GM19463 (cell line): ENCODE measurements at regions not wholly inside any gene's neighbourhood (a gene's known extent, or its start where the extent isn't known, plus 50 kb on each side); places are given as distances from the start of the nearest gene placed in this dataset.

Source experiments
- ATAC-seq: cut with Tn5 transposase; IDR thresholded peaks from one replicate; pipeline ENCODE4 v1.9.1; 2021; ENCODE audit warnings: mild to moderate bottlenecking, moderate library complexity; ENCODE audit not compliant: unreplicated experiment

DNA sequence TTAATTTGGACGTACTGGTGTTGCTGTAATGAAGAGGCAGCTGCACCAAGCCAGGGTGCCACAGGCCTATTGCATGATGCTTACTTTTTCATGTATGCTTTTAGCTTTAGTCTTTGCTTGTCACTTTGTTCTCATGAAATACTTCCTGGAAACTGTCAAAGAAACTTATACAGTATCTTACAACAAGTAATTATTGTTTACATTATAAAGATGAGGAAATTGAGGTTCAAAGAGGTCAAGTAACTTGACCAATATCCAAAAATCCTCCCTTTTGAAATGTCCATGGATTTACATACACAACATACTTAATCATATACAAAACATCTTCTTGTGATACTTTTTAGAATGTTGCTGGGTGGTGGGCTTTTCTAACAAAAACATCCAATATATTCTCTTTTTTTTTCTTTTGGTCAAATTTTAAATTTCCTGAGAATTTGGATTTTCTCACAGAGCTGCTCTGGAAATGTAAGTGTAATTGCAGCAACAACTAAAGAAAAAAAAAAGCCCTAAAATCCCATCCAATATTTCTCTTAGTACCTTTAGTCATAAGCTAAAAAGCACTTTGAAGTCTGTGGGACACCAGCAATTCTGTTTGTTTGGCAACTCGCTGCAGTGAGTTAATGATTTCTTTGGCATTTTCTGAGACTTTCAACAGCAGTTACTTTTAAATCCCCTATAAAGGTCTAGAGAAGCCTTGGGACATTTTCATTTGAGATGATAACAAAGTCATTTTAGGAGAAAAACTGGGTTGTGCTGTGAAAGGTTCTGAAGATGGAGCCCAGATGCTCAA, 500.6 kb upstream of the IGFBP3 start:
- no peak for ATAC-seq

DNA sequence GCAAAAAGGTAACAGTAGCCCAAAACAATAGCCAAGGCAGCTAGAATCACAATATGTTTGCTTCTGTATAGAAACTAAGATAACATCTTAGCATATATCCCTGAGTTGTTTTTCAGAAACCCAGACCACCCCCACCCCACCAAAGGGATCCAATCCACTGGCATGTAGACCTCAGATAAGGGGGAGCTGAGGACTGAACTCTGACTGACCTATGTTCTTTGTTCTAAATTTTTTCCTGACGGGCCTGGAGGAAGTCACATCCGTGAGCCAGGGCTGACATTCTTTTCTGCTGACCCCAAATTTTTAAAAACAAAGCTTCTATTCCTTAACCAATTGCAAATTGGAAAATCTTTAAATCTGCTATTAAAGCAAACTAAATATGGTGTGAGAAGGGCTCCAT, 493.9 kb upstream of the IGFBP3 start:
- no peak for ATAC-seq

DNA sequence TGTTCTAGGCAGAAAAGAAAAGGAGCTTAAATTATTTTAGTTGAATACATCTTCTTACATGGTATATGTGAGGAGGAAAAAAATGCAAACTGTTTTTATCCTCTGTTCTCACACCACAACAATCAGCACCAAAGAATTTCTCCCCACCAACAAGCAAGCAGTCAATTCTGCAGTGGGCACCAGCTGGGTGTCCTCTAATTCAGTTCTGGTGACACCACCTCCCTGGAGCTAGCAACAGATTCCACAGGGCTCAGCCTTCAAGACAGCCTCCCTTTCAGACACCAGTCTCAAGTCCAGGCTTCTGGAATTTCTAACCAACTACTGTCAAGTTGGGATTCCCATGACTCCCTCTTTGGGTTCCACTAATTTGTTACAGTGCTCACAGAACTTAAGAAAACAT, 490.2 kb upstream of the IGFBP3 start:
- no peak for ATAC-seq

DNA sequence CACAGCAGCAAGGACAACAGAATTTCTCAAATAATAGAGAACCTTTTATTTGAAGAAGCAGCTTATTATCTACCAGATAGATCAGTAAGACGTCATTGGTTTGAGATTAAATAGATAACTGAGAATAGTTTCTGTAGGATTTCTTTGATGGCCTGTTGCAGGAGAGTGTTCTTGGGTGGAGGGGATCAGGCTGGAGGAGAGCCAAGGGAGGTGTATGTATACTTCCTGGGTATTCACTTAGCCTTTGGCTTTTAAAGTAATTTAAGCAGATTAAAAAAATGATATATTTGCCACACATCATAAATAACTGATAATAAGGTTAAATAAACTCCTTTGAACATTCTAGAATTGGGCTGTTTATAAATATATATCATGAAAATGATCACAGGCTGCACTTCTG, 486.1 kb upstream of the IGFBP3 start:
- no peak for ATAC-seq

DNA sequence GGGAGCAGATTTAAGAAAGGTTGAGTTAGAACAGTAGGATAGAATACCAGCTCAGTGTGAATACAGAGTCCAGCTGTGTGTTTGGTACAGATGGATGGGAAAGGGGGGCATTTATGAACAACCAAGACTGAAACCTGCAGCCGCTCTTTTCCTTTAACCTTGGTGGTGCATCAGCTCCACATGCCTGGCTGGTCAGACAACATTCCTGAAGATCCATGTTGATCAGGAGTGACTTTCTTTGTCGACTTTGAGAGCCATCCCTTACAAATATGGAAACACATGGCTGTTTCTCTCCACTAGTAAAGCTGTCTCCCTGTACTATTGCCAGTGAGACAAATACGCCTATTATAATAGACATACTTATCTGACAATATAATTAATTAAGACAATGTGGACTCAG, 476.5 kb upstream of the IGFBP3 start:
- ATAC-seq: no peak

DNA sequence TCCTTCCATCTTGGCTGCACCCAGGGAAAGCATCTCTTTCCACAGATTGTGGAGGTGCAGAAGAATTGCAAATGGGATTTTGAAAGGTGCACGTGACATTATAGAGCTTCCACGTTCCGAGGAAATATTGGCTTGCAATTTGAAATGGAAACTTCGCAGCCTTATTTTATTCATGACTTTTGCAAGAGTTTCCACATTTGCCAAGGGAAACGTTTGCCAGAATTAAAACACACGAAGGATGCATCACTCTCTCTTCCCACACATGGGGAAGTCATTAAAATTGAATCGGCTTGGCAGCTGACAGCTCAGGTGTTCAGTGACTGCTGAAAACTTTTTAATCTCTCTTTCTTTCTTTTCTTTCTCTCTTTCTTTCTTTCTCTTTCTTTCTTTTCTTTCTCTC, 475.4 kb upstream of the IGFBP3 start:
- no peak for ATAC-seq

DNA sequence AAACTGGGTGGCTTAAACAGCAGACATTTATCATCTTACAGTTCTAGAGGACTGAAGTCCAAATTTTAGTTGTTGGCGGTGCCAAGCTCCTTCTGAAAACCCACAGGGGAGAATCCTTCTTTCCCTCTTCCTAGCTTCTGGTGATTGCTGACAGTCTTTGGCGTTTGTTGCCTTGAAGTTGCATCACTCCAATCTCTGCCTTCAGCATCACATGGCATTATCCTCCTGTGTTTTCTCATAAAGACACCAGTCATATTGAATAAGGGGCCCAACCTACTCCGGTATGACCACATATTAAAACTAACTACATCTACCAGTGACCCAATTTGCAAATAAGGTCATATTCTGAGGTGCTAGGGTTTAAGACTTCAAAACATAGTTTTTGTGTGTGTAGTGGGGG, 472.1 kb upstream of the IGFBP3 start:
- ATAC-seq: no peak

DNA sequence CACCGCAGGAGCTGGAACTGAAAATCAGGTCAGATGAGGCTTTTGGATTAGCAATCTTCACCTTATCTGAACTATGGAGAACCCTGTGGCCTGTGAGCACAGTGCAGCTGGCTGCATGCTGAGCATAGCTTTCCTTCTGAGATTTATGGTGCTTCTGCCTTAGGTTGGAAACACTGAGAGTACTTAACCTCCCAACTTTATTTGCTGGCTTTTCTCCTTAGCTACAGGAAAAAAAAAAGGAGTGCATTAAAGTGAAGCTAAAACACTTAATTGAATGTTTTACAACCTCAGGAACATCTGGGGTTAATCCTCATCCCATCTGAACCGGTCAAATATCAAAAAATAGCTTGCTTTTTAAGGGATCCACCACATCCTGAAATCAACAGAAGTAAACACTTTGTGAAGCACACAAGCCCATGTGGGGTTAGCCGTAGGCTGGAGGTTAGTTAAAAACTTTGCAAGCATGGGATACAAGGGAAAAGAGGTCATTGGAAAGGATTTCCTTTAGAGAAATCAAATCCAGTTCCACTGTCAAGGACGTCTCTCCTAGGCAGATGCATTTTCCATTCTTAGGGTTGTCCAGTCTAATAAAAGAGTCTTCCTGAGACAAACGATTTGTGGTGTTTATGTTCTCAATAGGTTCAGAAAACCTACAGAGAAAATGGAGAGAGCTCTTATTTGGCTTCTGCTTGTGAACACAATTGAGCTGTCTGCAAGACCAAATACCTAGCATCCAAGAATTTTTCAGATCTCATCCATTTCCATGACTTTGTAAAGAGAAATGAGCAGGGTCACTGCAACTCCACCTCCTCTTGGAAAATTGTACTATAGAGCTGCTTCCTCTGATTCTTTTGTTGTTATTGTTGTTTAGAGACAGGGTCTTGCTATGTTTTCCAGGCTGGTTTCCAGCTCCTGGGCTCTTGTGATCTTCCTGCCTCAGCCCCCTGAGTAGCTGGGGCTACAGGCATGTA, 470.4 kb upstream of the IGFBP3 start:
- no peak for ATAC-seq

DNA sequence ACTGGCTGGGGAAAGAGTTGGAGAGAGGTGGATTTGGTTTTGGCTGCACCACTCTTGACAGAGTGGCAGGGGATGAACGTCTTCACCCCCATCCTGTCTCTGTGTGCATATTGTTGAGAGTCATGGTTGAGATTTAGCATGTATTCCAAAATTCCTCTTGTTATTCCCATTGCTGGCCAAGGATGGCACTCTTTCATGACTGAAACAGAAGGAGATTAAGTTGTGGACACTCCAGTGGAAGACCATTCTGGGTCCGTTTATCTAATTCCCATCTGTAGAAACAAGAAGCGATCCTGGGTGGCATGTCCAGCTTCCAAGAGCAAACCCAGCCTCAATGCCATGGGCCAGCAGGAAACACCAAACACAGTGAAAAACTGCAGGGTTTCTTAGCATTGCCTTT, 469.0 kb upstream of the IGFBP3 start:
- ATAC-seq: no peak

DNA sequence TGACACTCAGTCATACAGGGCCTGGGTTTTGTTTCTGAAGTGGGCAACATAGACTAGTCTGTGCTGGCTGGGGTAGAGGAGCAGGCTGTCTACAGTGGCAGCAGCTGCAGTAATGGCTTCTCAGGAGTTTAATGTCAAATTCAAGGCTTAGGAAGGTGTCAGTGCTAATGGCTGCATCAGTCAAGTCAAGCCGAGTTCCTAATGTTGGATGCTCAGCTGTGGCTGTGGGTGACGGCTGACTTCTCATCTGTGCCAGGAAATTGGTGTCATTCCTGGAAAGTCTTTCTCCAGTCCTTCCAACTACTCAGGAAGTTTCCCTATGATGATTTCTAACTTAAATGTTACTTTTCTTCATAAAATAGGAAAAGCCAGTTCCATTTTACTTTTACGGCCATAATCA, 468.1 kb upstream of the IGFBP3 start:
- no peak for ATAC-seq

DNA sequence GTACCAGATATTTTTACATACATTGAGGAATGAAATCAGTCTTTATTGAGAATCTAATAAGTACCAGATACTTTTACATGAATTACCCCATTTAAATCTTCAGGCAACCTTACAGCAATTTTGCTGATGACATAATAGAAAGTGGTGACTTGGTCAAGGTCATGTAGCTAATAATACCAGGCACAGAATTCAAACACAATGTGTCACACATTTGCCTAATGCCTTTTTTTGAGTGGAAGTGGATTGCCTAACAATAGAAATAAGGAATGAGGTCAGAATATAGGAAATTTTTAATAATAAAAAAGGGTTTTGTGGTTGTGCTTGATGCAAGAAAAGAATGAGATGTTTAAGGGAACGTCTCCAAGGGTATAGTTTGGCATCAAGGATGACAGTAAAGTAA, 466.6 kb upstream of the IGFBP3 start:
- no peak for ATAC-seq

DNA sequence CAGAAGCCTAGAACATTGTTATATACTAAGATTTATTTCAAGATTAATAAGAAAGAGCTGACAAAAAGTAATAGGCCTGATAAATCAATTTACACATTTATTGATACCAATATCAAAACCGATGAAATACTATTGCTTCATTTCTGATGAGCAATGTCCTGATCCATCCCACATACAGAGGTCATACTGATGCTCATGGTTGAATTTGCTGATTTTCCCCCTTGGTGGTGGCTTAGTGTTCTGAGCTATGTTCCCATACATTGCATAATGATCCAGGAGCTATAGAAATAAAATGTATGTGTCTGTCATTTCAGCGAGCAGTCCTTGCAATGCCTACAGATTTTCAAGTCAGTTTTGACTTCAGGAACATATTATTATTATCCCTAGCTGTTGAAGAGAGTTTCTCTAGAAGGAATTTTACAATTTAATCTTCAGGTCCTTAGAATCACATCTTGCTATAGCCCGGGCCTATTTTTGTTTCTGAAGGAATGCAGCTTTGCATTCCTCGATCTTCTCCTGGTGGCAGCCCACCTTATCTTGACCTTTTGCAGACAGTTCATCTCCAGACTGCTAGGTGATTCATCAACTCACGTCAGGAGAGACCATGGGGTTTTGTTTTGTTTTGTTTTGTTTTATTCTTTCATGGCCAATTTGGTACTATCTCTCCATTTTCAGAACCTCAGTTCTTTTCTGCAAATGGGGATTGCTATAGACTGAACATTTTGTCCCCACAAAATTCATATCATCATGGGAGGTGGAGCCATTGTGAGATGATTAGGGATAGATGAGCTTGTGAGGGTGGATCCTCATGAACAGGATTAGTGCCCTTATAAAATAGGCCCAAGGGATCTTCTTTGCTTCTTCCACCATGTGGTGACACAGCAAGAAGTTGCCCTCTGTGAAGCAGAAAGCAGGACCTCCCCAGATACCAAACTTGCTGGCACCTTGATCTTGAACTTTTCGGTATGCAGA, 465.6 kb upstream of the IGFBP3 start:
- ATAC-seq: no peak

DNA sequence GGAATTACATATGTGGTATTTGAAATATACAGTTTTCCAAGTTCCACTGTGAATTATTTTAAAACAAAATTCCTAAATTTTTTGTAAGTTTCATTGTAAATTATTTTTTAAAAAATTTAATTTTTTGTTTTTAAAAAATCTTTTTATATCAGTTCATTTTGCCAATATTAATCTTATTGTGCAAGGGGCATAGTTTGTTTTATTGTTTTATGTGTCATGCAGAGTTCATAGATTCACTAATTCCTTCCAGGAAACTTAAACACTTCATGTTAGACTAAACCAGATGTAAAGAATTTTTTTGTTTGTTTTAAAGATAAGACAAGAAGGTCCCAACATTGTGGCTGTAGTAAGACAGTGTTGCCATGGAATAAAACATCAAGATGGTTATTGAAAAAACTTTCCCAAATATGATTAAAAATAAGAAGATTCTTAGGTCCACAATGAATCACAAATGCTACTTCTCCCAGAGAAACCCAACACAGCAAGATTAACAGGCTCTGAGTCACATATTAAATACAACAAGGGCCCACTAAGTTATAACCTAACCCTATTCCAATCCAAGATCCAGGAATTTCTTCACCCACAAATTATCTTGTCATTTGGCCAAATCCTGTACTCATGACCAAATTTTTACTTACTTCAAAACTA, 464.7 kb upstream of the IGFBP3 start:
- no peak for ATAC-seq

DNA sequence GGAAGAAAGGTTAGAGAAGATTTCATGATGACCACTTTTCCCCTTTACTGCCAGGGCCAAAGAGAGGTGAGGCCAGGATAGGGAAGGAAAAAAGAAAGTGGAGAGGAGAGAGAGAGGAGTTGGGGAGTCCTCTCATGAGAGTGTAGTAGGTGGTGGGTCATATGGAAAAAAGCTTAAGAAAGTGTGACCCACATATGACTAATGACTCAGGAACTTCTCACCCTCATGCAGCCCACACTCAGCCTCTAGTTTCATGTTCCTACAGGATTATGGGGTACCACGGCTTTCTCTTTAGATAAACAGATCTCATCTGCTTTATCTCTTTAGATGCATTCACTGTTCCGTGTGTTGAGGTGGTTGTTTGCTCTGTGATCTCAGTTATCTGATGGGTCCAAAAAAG, 462.5 kb upstream of the IGFBP3 start:
- no peak for ATAC-seq

DNA sequence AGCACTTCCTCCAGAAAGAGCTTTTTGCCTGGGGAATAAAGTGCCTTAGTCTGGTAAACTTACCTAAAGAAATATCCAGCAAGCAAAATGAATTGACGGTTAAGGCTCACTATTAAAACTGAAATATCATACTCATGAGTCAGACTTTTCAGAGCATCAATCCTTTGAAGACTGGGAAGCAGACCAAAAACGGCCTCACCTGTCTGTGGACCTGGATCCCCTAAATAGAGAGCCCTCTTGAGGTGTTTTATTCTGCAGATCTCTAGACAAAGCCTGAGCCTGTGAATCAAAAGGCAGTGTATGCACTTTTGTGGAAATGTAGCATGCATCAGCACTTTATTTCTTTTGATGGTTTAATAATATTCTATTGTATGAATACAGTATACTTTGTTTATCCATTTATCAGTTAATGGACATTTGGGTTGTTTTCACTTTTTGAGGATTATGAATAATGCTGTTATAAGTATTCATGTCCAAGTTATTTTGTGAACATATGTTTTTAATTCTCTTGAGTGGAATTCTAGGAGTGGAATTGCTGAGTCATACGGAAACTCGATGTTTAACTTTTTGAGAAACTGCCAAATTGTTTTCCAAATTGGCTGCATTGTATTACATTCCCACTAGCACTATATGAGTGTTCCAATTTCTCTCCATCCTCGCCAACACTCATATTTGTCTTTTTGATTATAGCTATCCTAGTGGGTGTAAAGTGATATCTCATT, 449.0 kb upstream of the IGFBP3 start:
- no peak for ATAC-seq

DNA sequence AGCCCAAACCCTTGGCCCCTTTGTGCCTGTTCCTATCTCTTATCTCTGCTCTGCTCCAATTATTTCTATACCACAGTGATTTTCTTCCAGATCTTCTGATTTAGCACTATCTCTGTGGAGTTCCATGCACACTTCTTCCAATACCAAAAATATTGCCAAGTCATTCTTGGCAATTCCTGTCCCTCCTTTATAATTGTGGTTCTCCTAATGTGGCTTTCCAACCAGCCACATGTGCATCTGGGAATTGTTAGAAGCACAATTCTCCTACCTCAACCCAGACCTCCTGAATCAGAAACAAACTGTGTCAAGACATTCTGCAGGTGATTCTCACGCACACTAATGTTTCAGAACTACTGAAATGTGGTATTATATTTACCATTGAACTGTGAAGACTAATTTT, 447.8 kb upstream of the IGFBP3 start:
- ATAC-seq: no peak

DNA sequence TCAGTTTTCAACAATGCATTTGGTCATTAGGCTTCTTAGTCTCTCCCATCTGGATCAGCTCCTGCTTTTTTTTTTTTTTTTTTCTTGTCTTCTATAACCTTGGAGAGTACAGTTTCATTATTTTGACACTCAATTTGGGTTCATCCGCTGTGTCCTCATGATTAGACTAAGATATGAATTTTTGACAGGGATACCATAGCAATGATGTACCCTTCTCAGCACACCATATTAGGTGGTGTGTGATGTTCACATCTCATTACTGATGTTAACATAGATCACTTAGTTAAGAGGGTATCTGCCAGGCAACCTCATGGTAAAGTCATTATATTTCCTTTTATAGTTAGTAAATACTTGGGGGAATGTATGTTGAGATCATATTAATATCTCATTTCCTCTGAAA, 445.5 kb upstream of the IGFBP3 start:
- no peak for ATAC-seq

DNA sequence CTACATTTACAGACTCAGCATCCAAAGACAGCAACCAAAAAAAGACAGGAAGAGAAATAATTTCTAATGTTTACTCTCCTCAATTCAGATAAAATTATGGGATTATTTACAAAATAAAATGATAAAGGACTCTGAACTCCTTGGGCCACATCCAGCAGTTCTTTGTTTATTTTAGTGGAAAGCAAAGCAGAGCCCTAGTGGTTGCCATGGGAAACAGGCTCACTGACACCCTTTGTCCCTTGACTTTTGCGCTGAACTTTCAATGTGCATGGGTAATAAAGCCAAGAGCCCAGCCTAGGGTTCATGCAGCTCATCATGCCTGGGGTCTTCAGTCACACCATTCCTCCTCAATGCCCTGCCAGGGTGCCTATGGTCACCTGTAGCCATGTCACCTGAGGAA, 442.6 kb upstream of the IGFBP3 start:
- no peak for ATAC-seq

DNA sequence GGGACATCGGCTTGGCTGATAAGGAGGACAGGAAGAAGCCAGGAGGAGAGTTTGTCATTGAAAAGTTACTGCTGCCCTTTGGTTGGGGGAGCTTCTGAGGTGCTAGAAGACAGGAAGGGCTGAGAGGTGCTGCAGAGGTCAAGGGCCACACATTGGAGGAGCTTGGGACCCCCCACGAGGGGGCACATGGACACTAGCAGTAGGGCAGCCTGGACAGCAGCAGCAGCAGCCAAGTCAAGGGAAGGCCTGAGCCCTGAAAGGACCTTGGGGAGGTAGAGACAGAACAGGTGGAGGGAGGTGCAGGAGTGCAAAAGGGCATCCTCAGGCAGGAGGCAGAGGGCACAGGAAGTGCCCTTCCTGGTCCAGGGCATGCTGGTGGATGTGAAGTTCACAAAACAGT, 439.7 kb upstream of the IGFBP3 start:
- no peak for ATAC-seq

DNA sequence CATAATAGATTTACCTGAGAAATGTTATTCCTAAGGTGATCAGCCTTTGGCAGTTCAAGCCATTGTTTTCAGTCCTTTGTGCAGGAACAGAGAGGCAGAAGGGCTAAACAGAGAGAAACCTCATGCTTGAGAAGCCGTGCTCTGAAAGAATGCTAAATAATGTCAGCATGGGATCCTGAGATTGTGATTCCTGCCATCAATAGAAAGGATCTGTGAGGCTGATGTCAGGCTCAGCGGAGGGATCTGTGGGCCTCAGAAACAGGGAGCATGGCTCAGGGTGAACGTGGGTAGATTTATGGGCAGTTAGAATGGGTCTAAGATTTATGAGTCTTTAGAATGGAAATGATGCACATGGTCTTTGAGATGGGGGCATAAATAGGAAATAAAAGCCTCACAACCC, 439.2 kb upstream of the IGFBP3 start:
- no peak for ATAC-seq
